Lung (tissue), 11 donors: ENCODE measurements at regions not wholly inside any gene's neighbourhood (a gene's known extent, or its start where the extent isn't known, plus 50 kb on each side); places are given as distances from the start of the nearest gene placed in this dataset.

Source experiments
- ATAC-seq: fragments of 200-7000 bp; cut with Tn5 transposase; one replicate; pipeline ENCODE4 v1.9.1; 2020; ENCODE audit warnings: moderate number of reproducible peaks; ENCODE audit not compliant: insufficient read depth, low FRiP score
- DNase-seq, 3 donors: peaks; one replicate each; pipeline ENCODE4 v3.0.0-alpha.2; 2013 to 2017
- H3K27ac ChIP-seq, 2 donors: one replicate each; pipeline ENCODE4 v1.5.1; 2013; ENCODE audit warnings: mild to moderate bottlenecking in 2 of 2, moderate library complexity in 2 of 2, control low read depth in 1 of 2, inconsistent platforms in 1 of 2, low read depth in 1 of 2, low read length in 1 of 2
- H3K27me3 ChIP-seq, 3 donors: one replicate each; pipeline ENCODE4 v1.5.1; 2013; ENCODE audit warnings: low read length in 2 of 3; ENCODE audit not compliant: control insufficient read depth in 3 of 3, insufficient read depth in 3 of 3
- H3K36me3 ChIP-seq, 4 donors: one replicate each; pipeline ENCODE4 v1.5.1; 2013; ENCODE audit warnings: low read length in 4 of 4, mild to moderate bottlenecking in 1 of 4, moderate library complexity in 1 of 4; ENCODE audit not compliant: control insufficient read depth in 4 of 4, insufficient read depth in 4 of 4
- H3K4me1 ChIP-seq, 5 donors: one replicate each; pipeline ENCODE4 v1.5.1; 2013; ENCODE audit warnings: low read length in 5 of 5, mild to moderate bottlenecking in 2 of 5, moderate library complexity in 1 of 5; ENCODE audit not compliant: control insufficient read depth in 5 of 5, insufficient read depth in 5 of 5
- H3K4me3 ChIP-seq: one replicate; pipeline ENCODE4 v1.5.1; 2013; ENCODE audit warnings: mild to moderate bottlenecking, control low read depth, moderate library complexity
- H3K9ac ChIP-seq, 2 donors: one replicate each; pipeline ENCODE4 v1.5.1; 2013; ENCODE audit warnings: low read length in 2 of 2, control low read depth in 1 of 2; ENCODE audit not compliant: insufficient read depth in 1 of 2
- H3K9me3 ChIP-seq, 4 donors: one replicate each; pipeline ENCODE4 v1.5.1; 2013; ENCODE audit warnings: low read length in 3 of 4, mild to moderate bottlenecking in 1 of 4, moderate library complexity in 1 of 4; ENCODE audit not compliant: control insufficient read depth in 4 of 4, insufficient read depth in 3 of 4
- CTCF ChIP-seq: IDR thresholded peaks from 2 replicates; pipeline ENCODE4 v1.5.1; 2012; ENCODE audit warnings: mild to moderate bottlenecking; ENCODE audit errors: control extremely low read depth, extremely low read depth
- WGBS, 2 donors: extraction: QIAGEN DNeasy Blood & Tissue Kit; methylation state at CpG; one replicate each; pipeline ENCODE4 v1.1.7; 2013; 5-methylcytosine and 5-hydroxymethylcytosine counted together
- donor health status: control.
- donor health status: control.
- donor health status: Bipolar disorder and iron deficiency.
- donor health status: healthy.
- donor health status: DM: yes; HTN: yes; CAD: no.

DNA sequence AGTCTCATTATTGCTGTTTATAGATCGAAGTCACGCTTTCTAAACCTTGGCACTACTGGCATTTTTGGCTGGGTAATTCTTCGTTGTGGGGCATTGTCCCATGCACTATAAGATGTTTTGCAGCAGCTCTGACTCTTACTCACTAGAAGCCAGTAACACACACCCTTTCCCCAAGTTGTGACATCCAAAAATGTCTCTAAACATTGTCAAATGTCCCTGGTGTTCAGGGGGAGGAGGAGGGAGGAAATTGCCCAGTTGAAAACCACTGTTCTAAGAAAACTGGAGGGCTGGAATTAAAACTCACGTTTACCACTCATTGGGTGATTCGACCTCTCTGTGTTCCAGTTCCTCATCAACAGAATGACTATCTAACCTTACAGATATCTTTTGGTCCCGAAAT, 115.7 kb upstream of the KLF7 start:
- WGBS, 2 donors = 90 to 91% methylated on average over 6 of the region's 6 CpGs
- no peak overlapping the region for H3K27ac ChIP-seq
- H3K4me1 ChIP-seq = peaks cover 0 to 13% (median 0%) of the 10 kb centered on the region in 5 donors
- no peak for DNase-seq
- no peaks in the 10 kb centered on the region for H3K36me3 ChIP-seq
- TF ChIP-seq CTCF = no peak
- H3K9me3 ChIP-seq = no peaks in the 10 kb centered on the region
- H3K9ac ChIP-seq = no peak overlapping the region
- no peak overlapping the region for H3K4me3 ChIP-seq
- no peak for ATAC-seq
- H3K27me3 ChIP-seq = no peaks in the 10 kb centered on the region

DNA sequence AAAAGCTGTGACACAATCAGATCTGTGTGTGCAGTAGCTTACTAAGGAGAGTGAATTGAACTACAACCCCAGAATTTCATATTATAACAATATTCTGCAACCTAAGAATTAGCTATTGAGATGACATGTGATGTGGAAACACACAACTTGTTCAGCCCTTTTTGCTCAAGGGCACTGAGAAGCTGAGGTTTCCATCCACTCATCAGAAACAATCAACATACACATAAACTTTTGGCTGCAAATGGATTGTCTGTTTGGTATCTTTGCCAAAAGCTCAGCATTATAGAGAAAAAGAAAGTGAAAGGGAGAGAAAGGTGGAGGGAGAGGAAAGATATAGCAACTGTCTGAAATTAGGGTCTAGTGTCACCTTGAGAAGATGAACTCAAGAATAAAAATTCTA, 117.2 kb upstream of the KLF7 start:
- Histone ChIP-seq H3K27me3 (no peaks in the 10 kb centered on the region), H3K4me3 (no peak overlapping the region), H3K27ac (no peak overlapping the region), H3K36me3 (no peaks in the 10 kb centered on the region), H3K9ac (no peak overlapping the region), H3K9me3 (no peaks in the 10 kb centered on the region), H3K4me1 (peaks cover 0 to 13% (median 0%) of the 10 kb centered on the region in 5 donors)
- no peak for TF ChIP-seq CTCF
- DNase-seq (peak in 1 of 3 donors; percentile 6), ATAC-seq (no peak)

DNA sequence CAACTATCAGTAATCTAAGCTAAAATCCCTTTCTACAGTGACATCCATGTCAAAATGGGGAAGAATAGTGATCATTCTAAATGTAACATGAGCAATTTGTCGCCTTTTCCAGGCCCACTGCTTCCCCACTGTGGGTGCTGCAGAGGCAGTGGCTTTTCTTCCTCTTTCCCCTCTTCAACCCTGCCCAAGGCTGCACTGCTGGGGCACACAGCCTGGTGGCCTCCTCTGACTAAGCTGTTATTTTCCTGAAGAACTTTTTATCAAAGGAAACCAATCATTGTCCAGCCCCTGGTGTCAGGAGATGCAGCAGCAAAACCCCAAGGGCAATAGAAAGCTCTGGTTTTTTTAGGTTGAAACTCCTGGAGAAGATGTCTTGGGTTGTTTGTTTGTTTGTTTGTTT, 117.6 kb upstream of the KLF7 start:
- no peak overlapping the region for H3K27ac ChIP-seq
- H3K36me3 ChIP-seq = no peaks in the 10 kb centered on the region
- DNase-seq = no peak
- peak; percentile 72 for ATAC-seq
- no peaks in the 10 kb centered on the region for H3K9me3 ChIP-seq
- WGBS, 2 donors = 56 to 71% methylated on average over 1 of the region's 1 CpG
- H3K4me1 ChIP-seq = peaks cover 0 to 13% (median 0%) of the 10 kb centered on the region in 5 donors
- no peak overlapping the region for H3K9ac ChIP-seq
- no peak for TF ChIP-seq CTCF
- H3K4me3 ChIP-seq = no peak overlapping the region
- H3K27me3 ChIP-seq = no peaks in the 10 kb centered on the region
